GM21423 (cell line): ENCODE measurements at regions not wholly inside any gene's neighbourhood (a gene's known extent, or its start where the extent isn't known, plus 50 kb on each side); places are given as distances from the start of the nearest gene placed in this dataset.

Experiments
- ATAC-seq: cut with Tn5 transposase; IDR thresholded peaks from one replicate; pipeline ENCODE4 v1.9.1; 2021; ENCODE audit warnings: mild to moderate bottlenecking, moderate library complexity; ENCODE audit not compliant: unreplicated experiment

DNA sequence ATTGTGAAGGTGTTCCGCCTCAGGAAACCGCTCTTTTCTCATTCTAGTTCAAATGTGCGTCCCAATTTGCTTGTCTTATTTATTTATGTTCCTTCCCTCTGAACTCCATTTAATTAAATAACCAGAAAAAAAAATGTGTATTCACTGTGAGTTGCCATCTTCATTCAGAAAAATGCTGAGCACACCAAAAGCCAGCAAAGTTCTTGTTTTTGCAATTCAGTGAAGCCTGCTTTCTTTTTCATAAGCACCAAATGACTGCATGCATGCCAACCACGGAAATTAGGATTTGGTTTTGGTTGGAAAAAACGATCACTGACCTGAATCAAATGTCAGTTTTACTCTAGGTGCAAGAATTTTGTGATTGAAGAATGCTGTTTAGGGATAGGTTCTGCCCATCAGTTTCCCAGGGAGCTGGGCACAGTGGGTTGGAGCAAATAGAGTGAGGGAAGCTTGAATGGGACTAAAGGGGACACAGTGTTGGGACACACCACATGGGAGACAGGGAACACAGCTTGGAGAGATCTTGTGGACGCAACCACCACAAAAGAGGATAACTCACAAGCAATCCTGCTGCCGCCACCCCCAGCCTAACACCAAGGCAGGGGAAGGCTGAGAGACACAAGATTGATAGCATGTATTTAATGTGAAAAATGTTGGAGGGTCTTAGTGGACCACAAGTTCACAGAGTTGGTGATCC lies 183.4 kb upstream of the GALNT2 start:
- no peak for ATAC-seq

DNA sequence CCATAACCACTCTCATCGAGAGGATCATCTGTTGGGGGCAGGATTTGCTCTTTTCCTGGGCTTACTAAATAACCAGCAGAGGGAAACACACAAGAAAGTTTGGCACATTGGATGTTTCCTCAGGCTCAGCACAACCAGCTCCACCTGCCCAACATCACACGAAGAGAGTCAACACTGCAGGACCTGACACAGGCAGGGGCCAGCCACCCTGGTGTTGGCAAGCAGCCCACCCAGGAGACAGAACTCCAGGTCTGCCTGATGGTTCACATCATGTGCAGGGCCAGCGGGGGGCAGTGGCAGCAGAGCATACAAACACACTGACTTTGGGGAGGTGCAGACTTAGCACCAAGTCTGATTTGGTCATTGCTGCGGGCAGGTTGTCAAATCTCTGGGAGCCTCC lies 182.3 kb upstream of the GALNT2 start:
- ATAC-seq: no peak

DNA sequence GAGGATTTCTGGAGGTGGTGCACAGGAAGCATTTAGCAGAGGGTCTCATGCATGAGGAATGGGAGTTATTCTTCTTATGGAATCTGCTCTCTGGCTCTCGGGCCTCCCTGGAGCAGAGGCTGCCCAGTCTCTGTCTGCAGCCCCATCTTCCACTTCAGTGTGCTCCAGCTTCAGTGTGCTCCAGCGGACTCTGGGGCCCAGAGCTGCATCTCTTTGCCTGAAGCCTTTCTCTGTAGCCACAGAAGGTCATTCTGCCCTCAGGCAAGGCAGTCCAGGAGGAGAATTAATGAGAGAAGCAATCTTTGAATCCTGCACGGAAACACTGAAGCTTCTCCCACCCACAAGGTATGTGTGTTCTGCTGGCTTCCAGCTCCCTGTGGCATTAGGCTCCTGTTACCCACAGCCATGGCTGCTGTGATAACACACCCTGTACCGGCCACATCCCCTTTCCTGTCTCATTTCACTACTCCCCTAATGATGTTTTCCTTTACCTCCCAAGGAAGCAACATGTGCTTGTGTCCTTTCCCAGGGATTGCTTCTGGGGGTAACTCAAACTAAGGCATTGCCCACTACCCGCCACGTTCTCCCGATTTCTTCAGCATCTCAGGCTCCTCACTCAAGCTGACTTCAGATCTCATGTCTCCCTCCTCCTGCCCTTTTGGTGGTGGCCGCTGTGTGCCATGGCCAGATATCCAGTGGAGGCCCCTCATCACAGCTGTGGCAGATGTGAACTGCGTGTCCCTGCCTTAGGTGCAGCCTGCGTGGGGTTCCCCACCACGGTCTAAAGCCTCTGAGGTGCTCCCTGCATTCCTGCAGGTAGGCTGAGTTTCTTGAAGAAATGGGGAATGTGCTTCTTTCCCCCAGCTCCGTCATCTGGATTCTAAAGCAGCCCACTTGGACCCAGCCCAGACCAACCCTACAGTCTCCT lies 181.2 kb upstream of the GALNT2 start:
- ATAC-seq: no peak

DNA sequence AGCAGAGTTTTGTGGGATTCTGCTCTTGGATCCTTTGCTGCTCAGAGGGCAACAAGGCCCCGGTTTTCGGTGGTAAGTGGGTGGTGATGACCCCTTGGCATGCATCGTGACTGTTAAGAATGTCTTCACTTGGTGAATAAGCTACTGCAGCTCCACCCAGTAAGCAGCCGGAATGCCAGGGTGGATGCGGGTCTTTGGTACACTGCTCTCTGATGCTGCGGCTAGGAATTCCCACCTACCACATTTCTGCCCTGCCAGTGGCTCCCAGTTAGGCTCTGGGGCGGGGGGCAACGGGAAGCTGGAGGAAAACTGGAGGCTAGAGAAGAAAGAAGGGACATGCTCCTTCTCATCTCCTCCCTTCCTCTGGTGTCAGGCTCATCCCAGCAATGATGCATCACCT lies 180.4 kb upstream of the GALNT2 start:
- no peak for ATAC-seq

DNA sequence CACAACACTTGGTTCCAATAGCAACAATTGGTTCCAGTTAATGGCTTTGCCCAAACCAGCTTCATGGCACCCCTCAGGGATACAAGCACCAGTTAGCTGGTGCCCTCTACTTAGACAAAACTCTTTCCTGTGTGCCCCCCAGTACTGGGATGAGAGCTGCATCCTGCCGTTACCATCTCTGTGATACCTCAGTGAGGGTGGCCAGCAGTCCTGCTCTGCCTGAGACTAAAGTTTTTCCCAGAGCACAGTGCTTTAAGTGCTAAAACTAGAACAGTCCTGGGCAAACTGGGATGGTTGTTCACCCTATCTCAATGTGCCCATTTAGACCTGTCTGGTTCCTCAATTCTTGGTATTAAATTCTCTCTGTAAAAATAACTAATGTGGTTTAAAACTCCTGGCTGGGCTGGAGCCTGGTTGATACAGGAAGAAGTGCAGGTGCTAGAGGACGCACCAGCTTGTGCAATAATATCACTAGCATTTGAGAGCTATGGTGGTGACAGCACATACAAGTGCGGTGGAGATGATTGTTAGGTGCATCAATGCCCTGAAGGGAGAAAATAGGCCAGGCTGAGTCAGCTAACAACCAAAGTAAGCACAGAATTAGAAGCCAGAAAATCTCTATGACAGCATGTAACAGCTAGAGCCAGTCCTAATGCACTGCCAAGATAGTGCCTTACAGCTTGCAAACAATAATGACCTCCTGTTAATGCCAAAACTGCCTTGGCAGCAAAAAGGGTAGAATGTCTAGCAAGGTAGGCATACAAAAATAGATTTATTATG lies 179.8 kb upstream of the GALNT2 start:
- no peak for ATAC-seq

DNA sequence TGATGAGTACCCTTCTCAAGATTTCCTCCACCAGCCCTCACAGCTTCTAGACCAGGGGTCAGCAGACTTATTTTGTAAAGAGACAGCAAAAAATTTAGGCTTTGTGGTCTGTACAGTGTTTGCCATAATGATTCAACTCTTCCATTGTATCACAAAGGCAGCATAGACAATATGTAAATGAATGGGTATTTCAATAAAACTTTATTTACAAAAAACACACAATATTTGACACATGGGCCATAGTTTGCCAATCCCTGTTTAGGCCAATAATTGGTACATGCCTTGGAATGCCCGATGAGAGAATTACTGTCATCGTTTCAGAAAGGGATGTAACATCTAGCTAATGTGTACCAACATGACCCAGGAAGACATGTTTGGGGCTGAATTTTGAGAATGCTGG lies 178.9 kb upstream of the GALNT2 start:
- ATAC-seq: no peak

DNA sequence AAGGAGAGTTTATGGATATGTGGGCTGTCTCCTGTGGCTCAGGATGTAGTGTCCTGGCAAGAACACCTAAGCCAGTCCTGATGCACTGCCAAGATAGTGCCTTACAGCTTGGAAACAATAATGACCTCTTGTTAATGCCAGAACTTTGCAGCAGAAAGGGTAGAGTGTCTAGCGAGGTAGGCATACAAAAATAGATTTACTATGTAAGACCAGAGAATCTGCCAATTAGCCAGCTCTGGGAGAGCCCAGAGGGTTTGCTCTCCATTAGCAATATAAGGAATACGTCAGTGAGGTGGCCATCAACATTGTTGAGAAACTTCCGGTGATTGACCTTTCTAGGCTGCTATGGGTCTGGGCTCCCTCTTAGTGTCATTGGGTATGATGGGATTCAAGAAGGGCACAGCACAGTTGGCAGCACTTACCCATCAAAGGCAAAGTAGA lies 178.5 kb upstream of the GALNT2 start:
- no peak for ATAC-seq

DNA sequence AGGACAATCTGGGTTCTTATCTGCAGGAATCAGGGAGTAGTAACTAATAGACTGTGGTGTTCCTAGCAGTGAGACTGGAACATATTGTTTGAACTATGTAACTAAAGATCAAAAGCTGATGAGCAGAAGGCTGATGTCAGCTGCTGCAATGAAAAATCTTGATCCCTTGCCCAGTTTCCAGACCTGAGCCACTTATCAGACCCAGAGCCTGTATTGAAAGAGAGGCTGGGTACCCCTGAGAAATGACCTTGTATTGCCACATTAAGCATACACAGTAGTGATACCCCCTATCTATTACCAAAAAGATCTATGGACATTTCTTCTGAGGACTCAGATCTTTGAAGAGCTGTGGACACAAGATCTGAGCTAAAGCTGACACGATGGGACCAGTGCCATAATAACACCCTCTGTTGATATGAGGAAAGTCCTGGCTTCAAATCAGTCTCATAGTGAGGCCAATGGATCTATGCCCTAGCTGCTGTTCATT lies 178.0 kb upstream of the GALNT2 start:
- no peak for ATAC-seq

DNA sequence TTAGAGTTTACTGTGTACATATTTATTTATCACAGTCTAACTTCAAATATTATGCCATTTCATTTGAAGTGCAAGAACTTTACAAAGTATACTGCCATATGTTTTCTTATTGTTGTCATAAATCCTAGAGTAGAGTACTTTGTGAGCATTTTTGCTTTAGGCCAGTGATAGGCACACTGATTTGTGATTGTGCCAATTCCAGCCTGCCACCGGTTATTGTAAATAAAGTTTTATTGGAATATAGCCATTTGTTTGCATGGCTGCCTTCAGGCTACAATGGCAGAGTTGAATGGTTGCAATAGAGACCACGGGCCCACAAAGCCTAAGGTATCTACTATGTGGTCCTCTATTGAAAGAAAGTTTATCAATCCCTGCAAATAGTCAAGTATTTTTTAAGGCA lies 175.8 kb upstream of the GALNT2 start:
- ATAC-seq: no peak

DNA sequence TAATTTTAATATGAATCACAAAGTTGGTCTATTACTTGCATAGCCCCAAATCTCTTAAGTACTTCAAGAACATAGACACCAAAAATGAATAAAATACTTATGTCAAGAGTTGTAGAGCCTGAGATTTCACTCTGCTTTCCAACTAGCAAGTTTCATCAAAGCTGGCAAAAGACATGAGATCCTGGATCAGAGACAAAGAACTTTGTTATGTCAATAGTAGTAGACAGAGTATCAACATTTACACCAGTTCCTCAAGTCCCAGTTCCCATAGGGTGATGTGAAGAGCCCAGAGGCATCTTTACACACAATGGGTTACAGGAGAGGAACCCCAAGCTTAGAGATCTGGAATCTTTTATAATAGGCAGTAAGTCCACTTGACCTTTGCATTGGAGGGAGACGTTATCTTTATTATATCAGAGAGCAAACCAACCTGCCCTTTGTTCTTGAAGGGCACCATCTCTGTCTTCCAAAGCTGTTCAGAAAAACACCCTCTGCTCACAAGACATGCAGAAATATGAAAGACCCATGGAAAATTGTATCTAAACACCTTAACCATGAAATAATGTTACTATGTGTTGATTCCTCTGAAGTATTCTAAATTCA lies 174.4 kb upstream of the GALNT2 start:
- no peak for ATAC-seq

DNA sequence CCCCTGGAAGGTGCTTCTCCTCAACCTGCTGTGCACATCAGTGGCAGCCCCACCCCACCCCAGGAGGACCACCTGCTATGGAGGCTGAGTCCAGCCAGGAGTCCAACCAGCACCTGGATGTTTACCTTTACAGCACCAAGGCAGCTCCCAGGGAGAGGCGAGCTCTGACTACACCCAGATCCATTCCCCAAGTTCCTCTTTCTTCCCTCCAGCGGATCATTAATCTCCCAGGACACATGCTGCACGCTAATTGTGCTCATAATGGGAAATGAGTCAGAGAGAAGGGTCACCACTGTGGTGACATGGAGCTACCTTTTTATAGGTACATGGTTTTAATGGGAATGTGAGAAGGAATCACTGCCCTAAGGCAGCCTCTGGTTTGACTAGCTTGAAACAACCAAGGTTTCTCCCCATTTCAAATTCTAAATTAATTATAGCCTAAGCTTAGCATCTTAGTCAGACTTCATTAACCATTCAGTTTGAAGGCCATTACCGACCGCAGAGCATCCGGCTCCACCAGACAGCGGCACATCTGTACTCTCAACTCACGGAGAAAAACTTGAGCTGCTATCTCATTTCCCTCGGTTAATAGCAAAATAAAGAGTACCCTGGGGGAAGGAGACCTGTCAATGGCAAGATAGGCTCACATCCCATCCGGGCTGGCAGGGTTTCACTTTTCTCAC lies 173.1 kb upstream of the GALNT2 start:
- no peak for ATAC-seq

DNA sequence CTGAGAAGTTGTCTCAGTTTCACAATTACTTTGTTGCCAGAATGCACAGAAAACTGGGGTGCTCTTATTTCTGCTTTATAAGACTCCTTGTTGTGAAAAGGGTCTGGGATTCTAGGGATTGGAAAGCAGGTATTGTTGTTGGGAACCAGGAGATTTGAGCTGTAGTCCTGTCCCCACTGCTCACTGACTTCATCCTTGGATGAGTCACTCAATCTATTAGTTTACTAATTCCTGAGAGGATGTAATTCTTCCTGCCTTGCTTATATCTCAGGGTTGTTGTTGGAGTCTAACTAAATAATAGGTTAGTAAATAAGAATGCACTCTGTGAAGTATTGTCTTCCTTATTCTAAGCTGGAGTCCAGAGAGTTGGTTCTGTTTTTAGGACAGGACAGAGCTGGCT lies 172.5 kb upstream of the GALNT2 start:
- ATAC-seq: no peak

DNA sequence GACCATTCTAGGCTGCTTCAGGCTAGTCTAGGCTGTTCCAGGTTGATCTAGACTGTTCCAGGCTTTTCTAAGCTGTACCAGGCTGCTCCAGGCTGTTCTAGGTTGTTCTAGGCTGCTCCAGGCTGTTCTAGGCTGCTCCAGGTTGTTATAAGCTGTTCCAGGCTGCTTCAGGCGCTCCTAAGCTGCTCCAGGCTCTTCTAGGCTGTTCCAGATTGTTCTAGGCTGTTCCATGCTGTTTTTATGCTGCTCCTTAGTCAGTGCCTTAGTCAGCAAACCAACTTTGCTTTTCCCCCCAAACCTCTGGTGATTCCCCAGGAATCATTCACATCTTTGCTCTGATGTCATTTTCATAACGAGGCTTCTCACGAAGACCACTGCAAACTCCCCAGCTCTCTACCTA lies 171.4 kb upstream of the GALNT2 start:
- no peak for ATAC-seq

DNA sequence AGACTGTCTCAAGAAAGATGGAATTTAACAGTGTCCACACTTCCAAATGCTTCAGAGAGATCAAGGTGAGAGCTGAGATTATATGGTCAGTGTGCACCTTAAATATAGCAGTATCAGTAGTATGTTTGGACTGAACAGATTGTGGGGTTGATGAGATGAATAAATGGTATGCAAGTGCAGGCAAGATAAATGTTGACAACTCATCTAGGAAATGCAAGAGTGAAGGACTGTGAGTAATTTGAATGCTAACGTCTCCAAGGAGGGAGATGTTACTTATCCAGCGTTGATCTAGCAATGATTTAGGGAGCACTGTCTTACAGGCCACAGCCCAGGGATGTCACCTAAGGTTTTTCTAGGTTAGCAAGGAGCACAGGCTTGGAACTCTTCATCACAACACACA lies 170.7 kb upstream of the GALNT2 start:
- ATAC-seq: no peak

DNA sequence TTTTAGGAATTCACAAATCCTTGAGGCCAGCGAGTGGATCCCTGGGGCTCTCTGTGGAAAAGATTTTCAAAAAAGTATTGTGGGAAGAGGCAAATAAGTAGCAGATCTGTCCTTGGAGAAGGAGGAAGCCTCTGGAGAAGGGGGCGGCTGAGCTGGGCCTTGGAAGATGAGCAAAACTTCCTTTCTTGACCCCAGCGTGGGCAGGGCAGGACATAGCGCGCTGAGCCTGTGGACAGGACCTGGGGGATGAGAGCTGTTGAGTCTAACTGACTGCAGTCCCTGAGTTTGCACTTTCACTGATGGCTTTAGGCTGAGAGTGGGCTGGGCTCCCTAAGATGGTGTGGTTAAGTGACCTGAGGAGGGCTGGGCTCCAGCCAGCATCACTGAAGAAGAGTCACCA lies 170.2 kb upstream of the GALNT2 start:
- ATAC-seq: no peak

DNA sequence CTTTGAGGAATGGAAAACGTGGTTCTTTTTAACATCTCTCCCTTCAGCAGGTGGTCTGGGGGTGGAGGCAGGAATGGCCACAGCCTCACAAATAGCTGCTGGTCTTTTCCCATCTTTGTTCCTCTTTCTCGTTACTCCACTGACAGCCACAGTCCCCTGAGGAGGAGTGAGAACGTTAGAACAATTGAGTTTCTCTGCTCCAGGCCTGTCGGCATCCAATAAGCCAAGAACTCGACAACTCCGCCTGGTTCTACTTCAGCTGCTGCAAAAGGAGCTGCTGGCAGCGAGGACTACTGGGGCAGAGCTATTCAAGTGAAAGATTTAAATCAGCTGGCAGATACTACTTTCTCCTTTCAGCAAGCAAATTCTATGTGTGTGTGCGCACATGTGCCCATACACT lies 169.5 kb upstream of the GALNT2 start:
- ATAC-seq: no peak

DNA sequence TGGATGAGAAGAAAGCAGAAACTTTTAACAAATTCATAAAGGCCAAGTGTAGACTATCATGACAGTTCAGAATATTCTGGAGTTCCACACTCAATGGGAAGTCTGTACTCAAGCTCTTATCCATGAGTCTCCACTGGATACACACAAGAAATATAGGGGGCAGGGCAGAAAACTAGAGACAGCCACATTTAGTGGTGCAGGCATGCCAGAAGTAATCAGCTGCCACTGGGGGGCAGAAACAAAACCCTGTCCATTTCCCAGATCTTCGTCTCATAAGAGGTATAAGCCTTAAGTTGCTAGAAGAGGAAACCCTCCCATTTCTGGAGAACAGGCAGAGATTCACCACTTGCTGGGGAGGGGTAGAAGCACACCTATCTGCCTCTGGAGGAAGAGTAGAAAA lies 166.8 kb upstream of the GALNT2 start:
- ATAC-seq: no peak

DNA sequence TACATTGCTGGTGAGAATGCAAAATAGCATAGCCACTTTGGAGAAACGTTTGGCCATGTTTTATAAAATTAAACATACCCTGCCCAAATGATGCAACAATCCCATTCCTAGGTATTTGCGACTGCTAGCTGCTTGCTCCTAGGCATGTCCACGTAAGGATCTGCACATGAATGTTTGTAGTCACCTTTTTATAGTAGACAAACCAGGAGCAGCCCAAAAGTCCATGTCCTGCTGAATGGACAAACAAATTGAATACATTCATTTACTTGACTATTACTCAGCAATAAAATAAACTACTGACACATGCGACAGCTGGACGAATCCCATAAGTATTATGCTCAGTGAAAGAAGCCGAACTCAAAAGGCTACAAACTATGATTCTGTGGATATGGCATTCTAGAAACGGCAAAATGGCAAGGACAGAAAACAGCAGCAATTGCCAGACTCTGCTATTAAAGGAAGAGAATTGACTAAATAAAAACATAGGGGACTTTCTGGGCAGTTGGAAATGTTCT lies 161.9 kb upstream of the GALNT2 start:
- ATAC-seq: no peak

DNA sequence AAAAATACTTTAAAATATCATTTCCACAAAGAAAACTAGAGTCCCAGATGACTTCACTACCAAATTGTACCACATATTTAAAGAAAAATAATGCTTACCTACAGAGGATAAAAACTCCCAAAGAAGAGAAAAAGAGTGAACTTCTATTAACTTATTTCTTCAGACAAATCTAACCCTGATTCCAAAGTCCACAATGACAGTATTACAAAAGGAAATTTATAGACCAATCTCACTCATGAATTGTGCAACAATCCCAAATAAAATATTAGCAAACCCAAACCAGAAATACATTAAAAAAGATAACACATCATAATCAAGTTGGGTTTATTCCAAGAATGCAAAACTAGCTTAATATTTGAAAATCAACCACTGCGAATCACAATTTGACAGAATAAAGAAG lies 161.4 kb upstream of the GALNT2 start:
- no peak for ATAC-seq
